ENCODE measurements at regions not wholly inside any gene's neighbourhood (a gene's known extent, or its start where the extent isn't known, plus 50 kb on each side); places are given as distances from the start of the nearest gene placed in this dataset.
"Not testable (repeated sequence)": the region's sequence is repeated elsewhere in the genome, so short reads cannot be mapped to it uniquely, and the experiment has no call there.

- TF ChIP-seq CBX3 (IDR thresholded peaks at IDR 0.05; ENCODE audit: low read depth) (peak; percentile 71; the same call in 1 of the 2 replicates), ZFX (IDR thresholded peaks at IDR 0.05) (no peak), SIN3A (IDR thresholded peaks at IDR 0.05; ENCODE audit: low read depth) (no peak)
Measured at GRCh38 chr15:36449084-36449661, 130.3 kb upstream of the CDIN1 start (continued).

DNA sequence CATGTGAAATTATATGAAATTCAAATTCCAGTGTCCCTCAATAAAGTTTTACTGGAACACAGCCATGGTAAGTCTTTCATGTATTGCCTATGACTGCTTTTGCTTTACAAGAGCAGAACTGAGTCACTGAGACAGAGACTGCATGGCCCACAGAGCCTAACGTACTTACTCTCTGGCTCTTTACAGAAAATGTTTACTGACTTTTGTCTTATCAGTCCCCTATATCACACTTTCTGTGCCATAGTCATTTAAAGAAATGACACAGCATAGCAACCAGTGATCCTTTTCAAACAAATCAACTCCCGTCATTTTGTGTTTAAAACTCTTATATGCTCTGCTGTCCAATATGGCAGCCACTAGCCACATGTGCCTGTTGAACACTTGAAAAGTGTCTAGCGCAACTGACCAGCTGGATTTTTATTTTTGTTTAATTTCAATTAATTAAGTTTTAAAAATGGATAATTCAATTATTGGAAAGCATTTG is 129.7 kb upstream of the CDIN1 start:
- H3K4me2 ChIP-seq (ENCODE audit: low read length) = peak overlapping the region; percentile 69
- H3K9me3 ChIP-seq (ENCODE audit: control insufficient read depth in 1 of 2, insufficient read depth in 1 of 2, low read depth in 1 of 2, low read length in 2 of 2) = no peaks in the 10 kb centered on the region
- H3K4me3 ChIP-seq (replicated peaks in 1 of 2; ENCODE audit: low read depth in 1 of 2, low read length in 2 of 2) = no peak overlapping the region
- ATAC-seq (peak; percentile 74), DNase-seq (ENCODE audit: low read depth, low spot score) (peak; percentile 40)
- no peaks in the 10 kb centered on the region for H3K27me3 ChIP-seq (ENCODE audit: insufficient read depth, low read length)
- no TSS peak for BruUV-seq (replicated peaks)
- intact Hi-C loops (cut with micrococcal nuclease) = no loop called here
- no peaks in the 10 kb centered on the region for H4K20me1 ChIP-seq (ENCODE audit: insufficient read depth)
- peak overlapping the region; percentile 88 for H2AFZ ChIP-seq (ENCODE audit: low read depth, low read length, poor library complexity, severe bottlenecking)
- no peak overlapping the region for H3K9ac ChIP-seq (ENCODE audit: low read length)
- peak; percentile 14 for TF ChIP-seq TCF7L2 (IDR thresholded peaks at IDR 0.05; ENCODE audit: borderline replicate concordance, extremely low read depth, insufficient read depth, insufficient read length)
- no peak for TF ChIP-seq POLR2A (IDR thresholded peaks at IDR 0.05; ENCODE audit: borderline replicate concordance, extremely low read depth, insufficient read depth, insufficient read length)
- CTCF ChIA-PET = interaction anchor here (1.0 to 1.6 kb wide), 3 partner anchors 43 to 698 kb away, joined by 3 to 4 read pairs (median 3); no protein-coding TSS in a partner anchor
- peaks cover 17 to 28% of the 10 kb centered on the region in 2 experiments for H3K4me1 ChIP-seq (ENCODE audit: control insufficient read depth in 1 of 2, insufficient read depth in 2 of 2, low read length in 2 of 2)
- RAD21 ChIA-PET (ENCODE audit: low non-redundant PET in 1 of 2, low total read pairs in 2 of 2, uncharacterized antibody in 2 of 2, unreplicated experiment in 2 of 2) = interaction anchor here in 1 of 2 experiments (0.5 kb wide), 1 partner anchor 698 kb away, joined by 3 read pairs; no protein-coding TSS in a partner anchor
- H3K36me3 ChIP-seq (ENCODE audit: control insufficient read depth in 1 of 2, insufficient read depth in 2 of 2, low read length in 2 of 2) = no peaks in the 10 kb centered on the region
- no peaks in the 10 kb centered on the region for H3K79me2 ChIP-seq (ENCODE audit: insufficient read depth, low read length)
- no peaks in the 10 kb centered on the region for H3K9me2 ChIP-seq (ENCODE audit: insufficient read depth)
- H3K27ac ChIP-seq (ENCODE audit: low read depth, low read length) = peak overlapping the region; percentile 34; the same call in 1 of the 2 replicates
- POLR2A ChIA-PET = interaction anchor here (1.1 to 1.3 kb wide), 3 partner anchors 10 to 43 kb away, joined by 3 to 5 read pairs (median 5); no protein-coding TSS in a partner anchor

GRCh38 chr15:36454244-36454643 is 125.2 kb upstream of the CDIN1 start:
- H3K27me3 ChIP-seq (ENCODE audit: insufficient read depth, low read length); H3K79me2 ChIP-seq (ENCODE audit: insufficient read depth, low read length); H3K9ac ChIP-seq (ENCODE audit: low read length); H3K9me3 ChIP-seq (ENCODE audit: control insufficient read depth in 1 of 2, insufficient read depth in 1 of 2, low read depth in 1 of 2, low read length in 2 of 2); H3K36me3 ChIP-seq (ENCODE audit: control insufficient read depth in 1 of 2, insufficient read depth in 2 of 2, low read length in 2 of 2); H3K27ac ChIP-seq (ENCODE audit: low read depth, low read length); POLR2A ChIA-PET; DNase-seq (ENCODE audit: low read depth, low spot score); H3K9me2 ChIP-seq (ENCODE audit: insufficient read depth); H3K4me2 ChIP-seq (ENCODE audit: low read length); RAD21 ChIA-PET (ENCODE audit: low non-redundant PET in 1 of 2, low total read pairs in 2 of 2, uncharacterized antibody in 2 of 2, unreplicated experiment in 2 of 2); CTCF ChIA-PET; H3K4me3 ChIP-seq (replicated peaks in 1 of 2; ENCODE audit: low read depth in 1 of 2, low read length in 2 of 2); BruUV-seq (replicated peaks); ATAC-seq; H2AFZ ChIP-seq (ENCODE audit: low read depth, low read length, poor library complexity, severe bottlenecking); H4K20me1 ChIP-seq (ENCODE audit: insufficient read depth); intact Hi-C loops (cut with micrococcal nuclease): not testable (repeated sequence)
- H3K4me1 ChIP-seq (ENCODE audit: control insufficient read depth in 1 of 2, insufficient read depth in 2 of 2, low read length in 2 of 2) = peaks cover 7 to 14% of the 10 kb centered on the region in 2 experiments

All from HCT116 (cell line).